NCI-H2029 (cell line): ENCODE measurements at regions not wholly inside any gene's neighbourhood (a gene's known extent, or its start where the extent isn't known, plus 50 kb on each side); places are given as distances from the start of the nearest gene placed in this dataset.

ENCODE experiments used
- DNase-seq: peaks from one replicate; lab custom pipeline; 2025; lab: John Stamatoyannopoulos, UW

DNA sequence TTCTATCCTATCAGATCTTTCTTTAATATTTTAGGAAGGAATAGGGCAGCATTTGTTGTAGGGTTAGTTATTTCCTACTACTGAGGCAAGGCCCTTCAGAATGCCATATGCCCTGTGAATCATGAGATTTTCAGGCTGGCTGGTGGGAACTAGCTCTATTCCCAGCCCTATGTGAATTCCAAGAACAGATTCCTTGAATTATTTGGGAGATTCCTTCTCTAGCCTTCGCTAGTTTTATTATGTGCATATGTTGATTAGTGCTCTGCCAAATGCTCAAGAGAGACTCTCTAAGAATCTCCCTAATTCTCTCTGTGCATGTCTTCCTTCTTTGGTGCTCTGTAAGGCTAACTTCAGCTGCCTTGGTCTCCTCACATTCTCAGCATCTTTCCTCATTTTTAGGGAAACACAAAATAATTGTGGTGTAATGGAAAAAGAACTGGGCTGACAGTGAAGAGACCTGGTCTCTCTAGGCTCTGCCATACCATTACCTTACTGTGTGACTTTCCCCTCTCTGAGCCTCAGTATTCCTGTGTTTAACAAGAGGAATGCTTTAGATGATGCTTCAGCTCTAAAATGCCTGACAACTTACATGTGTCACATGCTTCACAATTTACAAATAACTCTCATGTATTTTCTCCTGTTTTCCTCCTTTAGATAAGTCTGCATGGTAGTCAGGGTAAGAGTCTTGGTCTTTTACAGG, 79.7 kb downstream of the VMA21 start:
- no peak for DNase-seq

GRCh38 chrX:151478058-151478457, 81.1 kb downstream of the VMA21 start:
- no peak for DNase-seq

DNA sequence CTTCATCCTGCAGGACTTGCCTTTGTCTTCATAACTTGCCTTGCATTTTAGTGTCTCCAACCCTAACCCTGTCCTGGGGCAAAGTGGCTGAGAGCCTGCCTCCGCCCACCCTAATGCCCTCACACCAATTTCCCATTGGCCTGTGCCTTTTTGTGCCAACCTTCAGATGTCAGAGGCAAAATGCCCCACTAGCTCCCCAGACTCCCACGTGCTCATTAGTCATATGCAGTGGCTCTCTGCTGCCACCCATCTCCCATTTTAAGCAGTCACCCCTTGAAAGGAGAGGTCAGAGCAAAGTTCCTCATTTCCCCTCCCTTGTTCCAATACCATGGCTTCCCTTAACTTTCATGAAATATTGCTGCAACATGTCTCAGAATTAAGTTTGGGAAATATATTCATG, 74.8 kb upstream of the PASD1 start:
- no peak for DNase-seq

DNA sequence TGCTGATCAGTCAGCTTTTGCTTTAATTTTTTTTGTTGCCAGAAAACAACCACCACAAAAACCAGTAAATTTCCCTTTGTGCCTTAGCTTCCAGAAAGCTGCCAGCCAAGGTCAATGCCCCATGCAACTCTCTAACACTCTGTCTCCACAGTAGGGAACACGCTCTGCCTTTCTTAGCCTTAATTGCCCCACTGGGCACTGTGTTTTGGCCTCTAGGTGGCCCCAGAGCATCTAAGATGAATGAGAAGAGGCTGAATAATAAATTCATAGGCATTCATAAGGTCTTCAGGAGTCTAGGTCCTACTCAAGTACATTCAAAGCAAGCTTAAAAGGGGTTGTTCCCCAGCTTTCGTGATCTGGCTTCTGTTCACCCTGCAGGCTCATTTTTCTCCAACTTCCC, 57.7 kb upstream of the PASD1 start:
- DNase-seq = peak; percentile 1

- no peak for DNase-seq
Observed at GRCh38 chrX:151510203-151510602, 53.3 kb upstream of the PASD1 start.

GRCh38 chrX:151513472-151513871, 50.0 kb upstream of the PASD1 start:
- no peak for DNase-seq
